Stimulated activated CD4-positive, alpha-beta T cell treated with anti-CD3 and anti-CD28 coated beads, TNF-alpha, amount 100 ng/mL, for 24 hours (primary cell): ENCODE measurements at regions not wholly inside any gene's neighbourhood (a gene's known extent, or its start where the extent isn't known, plus 50 kb on each side); places are given as distances from the start of the nearest gene placed in this dataset.

ENCODE experiments used
- DNase-seq, 3 experiments: peaks; one replicate each; pipeline ENCODE4 v3.0.0-alpha.2; 2020; ENCODE audit warnings: low read depth in 3 of 3

GRCh38 chr13:111394211-111394922 lies 73.9 kb downstream of the TEX29 start:
- no peak for DNase-seq

DNA sequence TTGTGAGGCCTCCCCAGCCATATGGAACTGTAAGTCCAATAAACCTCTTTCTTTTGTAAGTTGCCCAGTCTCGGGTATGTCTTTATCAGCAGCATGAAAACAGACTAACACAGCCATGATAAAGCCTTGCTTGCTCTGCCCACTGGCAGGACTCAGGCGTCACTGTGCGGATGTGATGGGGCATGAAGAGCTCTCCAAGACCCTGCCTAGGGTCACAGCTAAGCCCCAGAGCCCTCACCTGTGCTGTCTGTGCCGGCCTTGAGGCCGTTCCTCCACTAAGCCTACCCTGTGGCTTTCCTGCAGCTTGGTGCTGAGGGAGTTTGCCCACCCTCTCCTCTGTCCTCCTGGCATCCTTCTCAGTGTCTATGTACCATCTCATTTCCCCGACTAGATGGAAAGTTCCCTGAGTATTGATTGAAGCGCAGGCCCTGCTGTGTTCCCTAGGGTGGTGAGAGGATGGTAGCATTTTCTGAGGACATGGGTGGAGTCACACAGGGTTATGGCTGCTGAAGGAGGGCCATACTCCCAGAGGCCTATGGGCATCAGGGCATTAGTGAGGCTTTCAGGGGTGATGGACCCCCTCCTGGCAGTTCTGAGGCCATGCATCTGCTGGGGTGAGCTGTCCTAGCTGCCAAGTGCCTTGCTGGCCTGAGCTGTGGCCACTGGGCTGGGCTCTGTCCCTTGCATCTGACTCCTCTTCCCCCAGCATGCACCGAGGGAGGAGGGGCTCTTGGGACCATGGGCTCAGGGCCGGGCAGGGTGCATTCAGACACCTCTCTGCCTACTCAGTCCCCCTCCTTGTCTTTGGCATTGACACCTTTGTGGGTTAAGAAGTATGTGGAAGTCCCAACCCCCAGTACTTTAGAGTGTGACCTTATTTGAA lies 75.3 kb downstream of the TEX29 start:
- DNase-seq: no peak

DNA sequence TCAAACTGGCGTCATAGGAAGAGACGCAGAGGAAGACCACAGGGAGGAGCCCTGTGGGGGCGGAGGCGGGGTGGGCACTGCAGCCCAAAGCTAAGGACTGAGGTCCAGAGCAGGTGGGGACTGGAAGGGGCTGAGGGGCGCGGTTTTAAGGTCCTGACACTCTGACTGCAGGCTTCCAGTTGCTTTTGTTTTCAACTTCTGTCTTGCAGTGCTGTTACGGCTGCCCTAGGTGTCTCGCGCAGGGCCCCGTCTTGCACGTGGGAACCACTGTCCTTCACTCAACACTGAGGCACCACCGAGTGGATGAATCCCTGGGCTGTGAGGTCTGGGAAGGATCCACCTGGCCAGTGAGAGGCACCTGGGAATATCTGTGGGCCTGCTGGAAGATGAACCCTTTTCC lies 76.0 kb downstream of the TEX29 start:
- DNase-seq: no peak

DNA sequence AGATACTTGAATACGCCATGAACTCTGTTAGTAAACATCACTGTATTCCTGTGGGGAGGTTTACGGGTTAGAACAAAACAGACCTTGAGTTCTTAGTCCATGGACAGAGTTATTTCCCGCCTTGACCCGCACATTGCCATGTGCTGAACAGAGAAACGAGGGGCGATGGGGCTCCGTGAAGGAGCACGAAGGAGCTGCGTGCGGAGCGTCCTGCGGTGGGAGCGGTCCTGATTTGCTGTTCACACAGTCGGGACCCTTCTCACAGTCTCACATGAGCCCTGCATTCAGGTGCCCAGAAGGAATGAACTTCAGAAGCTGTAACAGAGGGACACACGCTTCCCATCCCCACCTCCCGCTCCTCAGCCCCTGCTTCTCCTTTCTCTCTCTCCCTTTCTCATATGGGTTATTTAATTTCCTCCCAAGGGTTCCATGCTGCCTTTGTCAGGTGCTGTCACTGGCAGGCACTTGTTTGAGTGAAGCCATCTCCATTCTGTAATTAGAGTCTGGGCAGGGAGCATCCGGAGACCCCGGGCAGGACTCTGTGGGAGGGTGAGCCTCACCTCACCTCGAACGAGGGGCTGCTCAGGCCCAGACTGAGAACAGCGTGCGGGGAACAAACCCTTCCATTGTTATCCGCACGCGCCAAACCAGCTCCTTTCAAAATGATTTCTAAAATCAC lies 76.9 kb downstream of the TEX29 start:
- DNase-seq: no peak

DNA sequence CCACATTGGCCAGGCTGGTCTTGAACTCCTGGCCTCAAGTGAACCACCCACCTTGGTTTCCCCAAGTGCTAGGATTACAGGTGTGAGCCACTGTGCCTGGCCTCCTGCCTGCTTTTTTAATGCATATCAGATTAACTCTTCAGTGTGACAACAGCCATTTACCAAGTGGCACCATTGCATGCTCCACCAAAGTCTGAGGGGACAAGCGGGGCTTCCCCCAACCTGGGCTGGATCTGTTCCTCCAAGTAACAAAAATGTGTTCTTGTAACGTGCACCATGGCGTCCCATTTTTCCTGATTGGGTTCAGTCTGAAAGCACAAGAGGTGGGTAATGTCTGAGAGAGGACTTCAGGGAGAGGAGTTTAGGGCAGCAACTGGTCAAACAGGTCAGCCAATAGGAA lies 77.8 kb downstream of the TEX29 start:
- no peak for DNase-seq

DNA sequence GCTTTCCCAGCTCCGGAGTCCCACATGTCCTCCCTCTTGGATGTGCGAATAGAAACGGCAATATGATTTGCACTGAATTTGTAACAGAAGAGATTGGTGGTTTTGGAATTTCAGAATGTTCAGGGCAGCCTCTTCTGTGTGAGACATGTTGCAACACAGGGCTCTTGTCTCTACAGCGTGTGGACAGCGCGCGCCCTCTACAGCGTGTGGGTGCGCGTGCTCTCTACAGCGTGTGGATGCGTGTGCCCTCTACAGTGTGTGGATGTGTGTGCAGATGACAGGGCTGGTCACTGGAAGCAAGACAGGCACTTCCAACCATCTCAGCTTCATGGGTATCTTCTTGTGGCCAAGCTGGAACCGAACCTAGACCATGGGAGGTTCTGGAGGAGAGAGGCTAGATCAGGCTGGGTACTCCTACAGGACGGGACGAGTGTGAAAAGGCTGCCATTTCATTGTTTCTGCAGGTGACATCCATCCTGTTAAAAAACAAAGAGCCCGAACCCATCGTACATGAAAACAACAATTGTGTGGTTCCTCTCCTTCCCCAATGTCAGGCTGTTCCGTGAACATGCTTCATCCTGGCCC lies 78.4 kb downstream of the TEX29 start:
- DNase-seq: no peak

DNA sequence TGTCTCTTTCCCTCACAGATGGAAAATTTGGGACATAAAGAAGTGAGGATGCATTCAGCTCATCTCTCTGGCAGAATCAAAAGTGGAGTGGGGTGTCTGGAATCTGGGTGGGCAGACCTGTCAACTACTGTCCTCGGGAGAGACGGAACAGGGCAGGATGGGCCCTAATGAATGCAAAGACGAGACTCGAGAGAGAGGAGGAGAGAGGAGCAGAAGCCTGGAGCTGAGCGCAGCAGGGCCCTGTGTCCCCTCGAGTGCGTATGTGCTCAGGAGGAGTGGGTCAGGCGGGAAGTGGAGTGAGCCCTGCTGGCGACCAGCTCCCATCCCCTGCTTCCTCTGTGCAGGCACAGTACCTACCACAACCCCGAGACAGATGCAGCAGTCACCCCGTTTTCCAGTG lies 78.9 kb downstream of the TEX29 start:
- DNase-seq: no peak

- no peak for DNase-seq
These were observed 79.5 kb downstream of the TEX29 start for GRCh38 chr13:111399776-111400538.

DNA sequence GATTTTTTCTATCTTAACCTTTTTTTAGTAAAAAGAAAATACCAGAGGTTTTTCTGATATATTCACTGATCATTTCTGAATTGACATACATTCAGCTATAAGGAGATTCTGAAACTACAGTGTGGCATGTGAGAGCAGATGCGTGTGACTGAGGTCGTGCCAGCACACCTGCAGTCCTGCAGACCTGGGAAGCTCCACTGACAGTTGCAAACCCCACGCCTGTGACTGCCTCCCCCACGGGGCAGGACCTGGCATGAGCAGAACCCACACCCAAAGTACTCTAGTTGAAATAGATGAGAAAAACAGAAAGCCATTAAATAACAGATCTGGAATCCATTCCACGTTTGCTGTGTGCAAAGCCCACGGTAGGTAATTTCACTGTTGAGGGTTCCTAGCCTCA lies 80.7 kb downstream of the TEX29 start:
- no peak for DNase-seq

DNA sequence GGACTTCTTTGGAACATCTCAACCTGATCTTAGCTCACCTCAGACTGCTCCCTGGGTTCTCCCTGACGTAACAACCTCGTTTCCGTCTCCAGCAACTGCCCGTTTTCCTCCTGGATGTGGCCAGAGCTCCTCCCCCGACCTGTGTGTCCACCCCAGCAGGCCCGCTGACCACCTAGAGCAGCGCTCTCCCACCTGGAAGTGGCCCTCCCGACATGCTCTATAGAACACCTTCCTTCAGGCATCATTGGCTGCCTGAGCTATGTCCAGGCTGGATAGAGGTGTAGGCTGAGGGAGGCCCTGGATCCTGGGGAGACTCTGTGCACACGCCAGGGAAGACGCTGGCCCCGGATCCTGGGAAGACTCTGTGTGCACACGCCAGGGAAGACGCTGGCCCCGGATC lies 81.3 kb downstream of the TEX29 start:
- no peak for DNase-seq

GRCh38 chr13:111402441-111402840 lies 82.0 kb downstream of the TEX29 start:
- no peak for DNase-seq

GRCh38 chr13:111403266-111403665 lies 82.8 kb downstream of the TEX29 start:
- no peak for DNase-seq

DNA sequence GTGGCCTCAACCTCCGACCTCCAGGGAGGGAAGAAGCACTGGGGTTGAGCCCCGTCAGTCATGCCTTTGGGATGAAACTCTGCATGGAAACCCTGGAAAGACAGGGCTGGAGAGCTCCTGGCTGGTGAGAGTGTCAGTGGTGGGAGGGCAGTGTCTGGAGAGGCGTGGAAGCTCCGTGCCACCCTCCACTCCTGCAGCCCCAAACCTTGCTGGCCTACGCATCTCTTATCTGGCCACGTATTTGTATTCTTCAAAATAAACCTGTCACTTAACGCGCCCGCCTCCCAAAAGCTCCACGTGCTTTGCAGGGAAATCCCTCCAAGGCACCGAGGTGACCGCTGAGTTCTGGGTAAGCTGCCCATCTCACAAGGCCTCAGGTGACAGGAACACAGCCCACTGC lies 84.3 kb downstream of the TEX29 start:
- no peak for DNase-seq

DNA sequence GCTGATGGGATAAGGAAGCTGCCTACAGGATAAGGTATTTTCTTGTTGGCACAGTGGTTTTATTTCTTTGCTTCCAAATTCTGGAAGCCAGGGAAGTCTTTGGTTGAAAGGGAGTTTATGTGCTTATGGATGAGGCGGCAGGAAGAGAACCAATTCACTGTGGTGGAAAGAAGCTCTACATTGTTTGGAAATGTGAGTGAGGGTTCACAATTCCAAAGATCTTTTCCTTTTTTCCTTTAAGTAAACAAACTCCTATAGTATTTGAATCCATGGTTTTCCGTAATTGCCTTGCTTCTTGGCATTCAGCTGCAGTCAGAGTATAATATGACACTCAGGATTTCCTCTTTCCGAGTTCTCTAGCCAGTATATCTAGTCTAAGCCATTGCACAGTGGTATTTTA lies 86.2 kb downstream of the TEX29 start:
- DNase-seq: no peak

DNA sequence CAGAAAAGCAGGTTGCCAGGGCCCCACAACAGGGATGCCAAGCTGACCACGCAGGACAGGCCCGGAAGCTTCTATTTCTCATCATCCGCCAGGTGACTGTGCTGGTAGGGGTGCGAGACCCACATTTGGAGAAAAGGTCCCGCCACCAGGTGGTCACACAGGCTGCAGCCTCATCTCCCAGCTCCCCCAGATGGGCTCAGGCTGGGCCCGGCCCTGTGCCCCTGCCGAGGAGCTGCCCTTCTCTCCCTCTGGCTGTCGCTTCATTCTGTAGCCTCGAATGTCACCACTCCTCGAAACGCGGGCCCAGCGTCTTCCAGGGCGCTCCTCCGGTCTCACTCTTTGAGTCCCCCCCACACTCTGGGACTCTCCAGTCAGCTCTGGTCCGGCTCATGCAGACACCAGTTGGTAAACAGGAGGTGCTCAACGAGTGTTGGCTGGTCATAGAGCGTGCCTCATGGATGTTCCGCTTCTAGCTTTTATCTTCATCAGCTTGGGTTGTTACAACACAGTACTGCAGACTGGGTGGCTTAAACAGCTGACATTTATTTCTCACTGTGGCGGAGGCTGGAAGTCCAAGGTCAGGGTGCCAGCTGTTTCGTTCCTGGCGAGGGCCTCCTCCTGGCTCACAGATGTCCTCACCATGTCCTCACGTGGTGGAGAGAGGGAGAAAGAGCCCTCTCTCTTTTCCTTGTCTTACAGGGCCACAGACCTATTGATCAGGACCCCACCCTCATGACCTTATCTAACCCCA lies 87.1 kb downstream of the TEX29 start:
- no peak for DNase-seq

- no peak for DNase-seq
These were observed 89.0 kb downstream of the TEX29 start for GRCh38 chr13:111409413-111409812.

DNA sequence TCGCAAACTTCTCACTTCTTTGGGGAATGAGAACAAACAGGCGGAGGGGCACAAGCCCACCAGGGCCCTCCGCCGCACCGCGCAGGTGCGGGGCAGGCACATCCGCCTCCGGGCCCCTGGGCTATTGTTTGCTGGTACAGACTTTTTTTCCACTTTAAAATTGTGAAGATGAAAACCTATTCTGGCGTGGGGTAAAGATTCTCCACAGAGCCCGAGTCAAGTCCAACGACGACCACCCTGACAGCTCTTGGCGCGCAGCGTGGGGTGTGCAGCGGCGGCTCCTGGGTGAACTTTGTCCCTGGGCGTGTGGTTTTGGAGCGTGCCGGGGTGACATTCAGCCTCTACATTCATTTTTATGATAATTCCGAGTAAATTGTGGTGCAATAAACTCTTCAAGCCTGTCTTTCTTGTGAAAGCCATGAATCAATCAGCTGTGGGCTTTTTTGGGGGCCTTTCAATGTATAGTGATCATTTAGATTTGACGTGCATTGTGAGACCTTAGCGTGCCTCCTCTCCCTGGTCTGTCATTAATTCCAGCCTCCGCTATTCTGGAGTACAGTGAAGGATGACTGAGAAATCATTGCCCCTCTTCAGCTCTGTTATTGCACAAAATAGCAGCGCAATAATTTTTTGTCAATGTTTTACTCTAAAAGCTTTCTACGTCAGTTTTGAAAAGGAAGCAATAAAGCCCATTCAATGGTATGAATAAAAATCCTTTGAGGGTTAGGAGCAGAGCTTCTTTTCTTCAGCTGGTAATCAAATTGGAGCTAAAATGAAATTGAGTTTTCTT lies 90.0 kb downstream of the TEX29 start:
- no peak for DNase-seq

DNA sequence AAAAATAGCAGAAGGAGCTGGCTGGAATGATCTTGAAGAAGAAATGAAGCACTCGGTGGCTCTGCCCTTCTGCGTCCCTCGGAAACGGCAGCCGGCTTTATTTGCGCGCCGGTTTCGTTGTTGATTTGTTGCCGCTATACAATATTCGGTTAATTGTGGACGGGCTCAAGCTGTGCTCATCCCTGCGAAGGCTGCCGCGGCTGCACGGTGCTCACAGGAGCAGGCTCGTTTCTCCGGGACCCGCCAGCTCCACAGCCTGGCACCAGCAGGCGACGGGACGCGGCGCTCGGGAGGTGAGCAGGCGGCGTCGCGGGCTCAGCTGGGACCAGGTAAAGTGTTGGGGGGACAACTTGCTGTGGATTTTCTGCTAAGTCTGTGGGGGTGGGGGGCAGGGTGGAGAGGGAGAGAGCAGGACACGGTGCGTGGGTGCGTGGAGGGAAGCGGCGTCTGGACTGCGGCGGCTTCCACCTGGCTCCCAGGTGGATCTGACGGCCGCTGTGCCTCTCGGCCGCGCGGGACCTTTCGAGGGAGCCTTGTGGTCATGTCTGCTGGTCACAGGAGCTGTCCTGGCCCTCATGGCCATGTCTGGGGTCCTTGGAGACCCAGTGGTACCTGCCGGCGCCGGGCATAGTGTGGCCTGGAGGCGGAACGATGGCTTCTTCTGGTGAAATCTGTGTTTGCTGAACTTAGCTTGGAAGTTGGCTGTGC lies 90.9 kb downstream of the TEX29 start:
- DNase-seq: no peak

- DNase-seq: no peak
These were observed 91.6 kb downstream of the TEX29 start for GRCh38 chr13:111411919-111412650.
